Progenitor cell of endocrine pancreas (in vitro differentiated cells): ENCODE measurements at regions not wholly inside any gene's neighbourhood (a gene's known extent, or its start where the extent isn't known, plus 50 kb on each side); places are given as distances from the start of the nearest gene placed in this dataset.
"Not testable (repeated sequence)": the region's sequence is repeated elsewhere in the genome, so short reads cannot be mapped to it uniquely, and the experiment has no call there.

Source experiments
- DNase-seq: peaks from one replicate; pipeline ENCODE4 v3.0.0; 2021; ENCODE audit warnings: low spot score; ENCODE audit not compliant: unreplicated experiment
- H3K27ac Mint-ChIP-seq: 2 replicates; pipeline ENCODE4 v1.8.0; 2021; ENCODE audit warnings: mild to moderate bottlenecking, moderate library complexity, mixed read lengths
- H3K27me3 Mint-ChIP-seq: 2 replicates; pipeline ENCODE4 v1.8.0; 2021; ENCODE audit warnings: mixed read lengths
- H3K36me3 Mint-ChIP-seq: 2 replicates; pipeline ENCODE4 v1.8.0; 2022; ENCODE audit warnings: mixed read lengths; ENCODE audit not compliant: insufficient read depth
- H3K4me1 Mint-ChIP-seq: 2 replicates; pipeline ENCODE4 v1.8.0; 2021; ENCODE audit warnings: low read depth, mixed read lengths
- H3K4me3 Mint-ChIP-seq: 2 replicates; pipeline ENCODE4 v1.8.0; 2021; ENCODE audit warnings: low read depth, mild to moderate bottlenecking, moderate library complexity, mixed read lengths
- H3K9me3 Mint-ChIP-seq: 2 replicates; pipeline ENCODE4 v1.8.0; 2021; ENCODE audit warnings: low read depth, mixed read lengths
- TF ChIP-seq, protein P1 (sequence below): fragments of 200-600 bp; sonication (generic); IDR thresholded peaks from one replicate; pipeline ENCODE4 v1.5.0; 2021; ENCODE audit warnings: antibody characterized with exemption, mild to moderate bottlenecking; ENCODE audit not compliant: unreplicated experiment

DNA sequence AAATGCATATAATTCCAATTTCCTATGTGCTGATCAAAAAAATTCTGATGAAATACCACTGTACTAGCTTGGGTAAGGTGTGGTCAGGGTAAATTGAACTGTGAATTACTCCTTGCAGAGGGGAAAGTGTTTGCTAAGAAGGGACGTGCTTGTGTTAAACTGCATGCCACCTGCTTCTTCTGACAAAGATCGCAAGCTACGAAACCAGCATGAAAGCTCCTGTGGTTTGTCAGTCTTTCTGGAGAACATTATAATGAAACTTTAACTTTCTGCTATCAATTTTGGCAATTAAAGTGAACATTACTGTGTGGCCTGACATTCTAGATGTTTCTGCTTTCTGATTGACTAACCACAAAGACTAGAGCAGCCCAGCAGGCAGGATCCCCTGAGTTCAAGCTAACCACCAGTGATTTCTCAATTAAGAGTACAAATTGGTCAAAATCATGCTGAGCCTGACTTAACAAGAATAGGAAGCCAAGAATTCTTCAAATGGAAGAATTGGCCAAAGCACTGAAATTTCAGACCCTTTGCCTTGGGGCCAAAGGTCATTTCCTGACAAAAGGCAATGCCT lies 239.0 kb downstream of the SLITRK2 start:
- H3K27me3 Mint-ChIP-seq = no peaks in the 10 kb centered on the region
- no peak overlapping the region for H3K4me3 Mint-ChIP-seq

GRCh38 chrX:146064156-146064555 lies 246.5 kb downstream of the SLITRK2 start:
- DNase-seq = no peak
- Mint-ChIP-seq H3K36me3 (no peaks in the 10 kb centered on the region), H3K9me3 (peaks cover 25% of the 10 kb centered on the region), H3K27ac (no peak overlapping the region), H3K4me1 (no peaks in the 10 kb centered on the region), H3K4me3 (no peak overlapping the region), H3K27me3 (no peaks in the 10 kb centered on the region)
- TF ChIP-seq, protein P1, sequence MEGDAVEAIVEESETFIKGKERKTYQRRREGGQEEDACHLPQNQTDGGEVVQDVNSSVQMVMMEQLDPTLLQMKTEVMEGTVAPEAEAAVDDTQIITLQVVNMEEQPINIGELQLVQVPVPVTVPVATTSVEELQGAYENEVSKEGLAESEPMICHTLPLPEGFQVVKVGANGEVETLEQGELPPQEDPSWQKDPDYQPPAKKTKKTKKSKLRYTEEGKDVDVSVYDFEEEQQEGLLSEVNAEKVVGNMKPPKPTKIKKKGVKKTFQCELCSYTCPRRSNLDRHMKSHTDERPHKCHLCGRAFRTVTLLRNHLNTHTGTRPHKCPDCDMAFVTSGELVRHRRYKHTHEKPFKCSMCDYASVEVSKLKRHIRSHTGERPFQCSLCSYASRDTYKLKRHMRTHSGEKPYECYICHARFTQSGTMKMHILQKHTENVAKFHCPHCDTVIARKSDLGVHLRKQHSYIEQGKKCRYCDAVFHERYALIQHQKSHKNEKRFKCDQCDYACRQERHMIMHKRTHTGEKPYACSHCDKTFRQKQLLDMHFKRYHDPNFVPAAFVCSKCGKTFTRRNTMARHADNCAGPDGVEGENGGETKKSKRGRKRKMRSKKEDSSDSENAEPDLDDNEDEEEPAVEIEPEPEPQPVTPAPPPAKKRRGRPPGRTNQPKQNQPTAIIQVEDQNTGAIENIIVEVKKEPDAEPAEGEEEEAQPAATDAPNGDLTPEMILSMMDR = no peak

More for the DNA sequence above, 239.0 kb downstream of the SLITRK2 start:
- no peak for DNase-seq
- H3K9me3 Mint-ChIP-seq = peaks cover 30% of the 10 kb centered on the region
- H3K4me1 Mint-ChIP-seq = peaks cover 11% of the 10 kb centered on the region
- H3K36me3 Mint-ChIP-seq = no peaks in the 10 kb centered on the region
- TF ChIP-seq, protein P1 = no peak
- no peak overlapping the region for H3K27ac Mint-ChIP-seq

GRCh38 chrX:146090732-146091131 lies 273.1 kb downstream of the SLITRK2 start:
- H3K4me1 Mint-ChIP-seq = peaks cover 5% of the 10 kb centered on the region
- TF ChIP-seq, protein P1 = no peak
- DNase-seq = no peak
- H3K27me3 Mint-ChIP-seq = no peaks in the 10 kb centered on the region
- H3K4me3 Mint-ChIP-seq = no peak overlapping the region
- H3K27ac Mint-ChIP-seq = no peak overlapping the region
- peaks cover 43% of the 10 kb centered on the region for H3K9me3 Mint-ChIP-seq
- peaks cover 1% of the 10 kb centered on the region for H3K36me3 Mint-ChIP-seq

- H3K27ac Mint-ChIP-seq = no peak overlapping the region
- peaks cover 29% of the 10 kb centered on the region for H3K9me3 Mint-ChIP-seq
- H3K27me3 Mint-ChIP-seq = no peaks in the 10 kb centered on the region
These were observed 291.7 kb downstream of the SLITRK2 start for GRCh38 chrX:146109362-146109761.

GRCh38 chrX:146119074-146119473 lies 301.4 kb downstream of the SLITRK2 start:
- H3K27ac Mint-ChIP-seq, DNase-seq, H3K36me3 Mint-ChIP-seq, H3K4me3 Mint-ChIP-seq, H3K27me3 Mint-ChIP-seq, H3K4me1 Mint-ChIP-seq: not testable (repeated sequence)
- peaks cover 45% of the 10 kb centered on the region for H3K9me3 Mint-ChIP-seq

More at GRCh38 chrX:146109362-146109761, 291.7 kb downstream of the SLITRK2 start:
- H3K4me3 Mint-ChIP-seq = no peak overlapping the region
- no peaks in the 10 kb centered on the region for H3K4me1 Mint-ChIP-seq
- no peak for DNase-seq
- peaks cover 2% of the 10 kb centered on the region for H3K36me3 Mint-ChIP-seq
- TF ChIP-seq, protein P1 = no peak

GRCh38 chrX:146127617-146128016 lies 310.0 kb downstream of the SLITRK2 start:
- H3K4me3 Mint-ChIP-seq = no peak overlapping the region
- H3K9me3 Mint-ChIP-seq = peaks cover 20% of the 10 kb centered on the region
- peaks cover 2% of the 10 kb centered on the region for H3K36me3 Mint-ChIP-seq
- H3K27ac Mint-ChIP-seq = no peak overlapping the region
- TF ChIP-seq, protein P1 = no peak
- no peaks in the 10 kb centered on the region for H3K27me3 Mint-ChIP-seq
- H3K4me1 Mint-ChIP-seq = no peaks in the 10 kb centered on the region
- DNase-seq = no peak
